HepG2 (cell line): ENCODE measurements at regions not wholly inside any gene's neighbourhood (a gene's known extent, or its start where the extent isn't known, plus 50 kb on each side); places are given as distances from the start of the nearest gene placed in this dataset.

Experiments used
- GZF1 ChIP-seq: sonication (generic); formaldehyde crosslinking; IDR thresholded peaks from 2 replicates; pipeline ENCODE4 v1.5.1; 2020; ENCODE audit warnings: mild to moderate bottlenecking, missing genetic modification reagents
- SMYD3 ChIP-seq: sonication (generic); formaldehyde crosslinking; IDR thresholded peaks from 2 replicates; pipeline ENCODE4 v1.8.1; 2023; ENCODE audit warnings: mild to moderate bottlenecking, missing genetic modification reagents
- ZNF225 ChIP-seq: sonication (generic); formaldehyde crosslinking; IDR thresholded peaks from 2 replicates; pipeline ENCODE4 v1.4.0; 2020; ENCODE audit warnings: mild to moderate bottlenecking, missing genetic modification reagents
- ZNF781 ChIP-seq: sonication (generic); formaldehyde crosslinking; IDR thresholded peaks from 2 replicates; pipeline ENCODE4 v1.5.1; 2020; ENCODE audit warnings: borderline replicate concordance, mild to moderate bottlenecking, missing genetic modification reagents; ENCODE audit errors: not compliant biosample characterization
- TF ChIP-seq, protein P1 (sequence below): IDR thresholded peaks from 2 replicates; pipeline ENCODE4 v1.6.1; 2016; ENCODE audit warnings: low read depth, missing genetic modification reagents, missing compliant biosample characterization
- TF ChIP-seq, protein P2 (sequence below): sonication (generic); formaldehyde crosslinking; IDR thresholded peaks from 2 replicates; pipeline ENCODE4 v1.5.0; 2020; ENCODE audit warnings: missing genetic modification reagents
- TF ChIP-seq, protein P3 (sequence below): sonication (generic); formaldehyde crosslinking; IDR thresholded peaks from 2 replicates; pipeline ENCODE4 v1.5.0; 2020; ENCODE audit warnings: mild to moderate bottlenecking, missing genetic modification reagents, borderline replicate concordance
- TF ChIP-seq, protein P4 (sequence below): sonication (generic); formaldehyde crosslinking; IDR thresholded peaks from 2 replicates; pipeline ENCODE4 v1.5.1; 2020; ENCODE audit warnings: missing genetic modification reagents, mild to moderate bottlenecking, borderline replicate concordance
- TF ChIP-seq, protein P5 (sequence below): sonication (generic); formaldehyde crosslinking; IDR thresholded peaks from 2 replicates; pipeline ENCODE4 v1.8.1; 2023; ENCODE audit warnings: mild to moderate bottlenecking, inconsistent platforms, moderate library complexity, missing genetic modification reagents, borderline replicate concordance

DNA sequence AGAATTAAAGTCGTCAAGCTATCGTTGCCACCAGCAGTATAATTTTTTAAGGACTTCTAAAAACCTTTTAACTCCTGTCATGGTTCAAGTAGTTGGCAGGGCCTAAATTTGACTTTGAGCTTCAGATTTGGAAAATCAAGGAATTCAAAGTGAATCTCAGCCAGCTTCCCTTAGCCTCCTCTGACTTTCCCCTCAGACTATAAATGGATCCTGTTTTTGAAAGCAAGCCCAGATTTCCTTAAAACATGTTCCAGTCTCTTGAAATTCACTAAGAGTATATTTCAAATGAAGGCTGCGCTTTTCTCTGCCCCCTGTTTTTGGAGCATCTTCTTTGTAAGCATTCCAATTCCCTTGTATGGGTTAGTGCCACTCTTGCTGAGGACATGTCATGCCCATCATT is 101.8 kb upstream of the CDH8 start (continued):
- TF ChIP-seq GZF1 (CRISPR knock-in tag) (no peak), ZNF781 (CRISPR knock-in tag) (no peak), ZNF225 (CRISPR knock-in tag) (no peak), SMYD3 (CRISPR knock-in tag) (no peak)
- TF ChIP-seq, protein P1, sequence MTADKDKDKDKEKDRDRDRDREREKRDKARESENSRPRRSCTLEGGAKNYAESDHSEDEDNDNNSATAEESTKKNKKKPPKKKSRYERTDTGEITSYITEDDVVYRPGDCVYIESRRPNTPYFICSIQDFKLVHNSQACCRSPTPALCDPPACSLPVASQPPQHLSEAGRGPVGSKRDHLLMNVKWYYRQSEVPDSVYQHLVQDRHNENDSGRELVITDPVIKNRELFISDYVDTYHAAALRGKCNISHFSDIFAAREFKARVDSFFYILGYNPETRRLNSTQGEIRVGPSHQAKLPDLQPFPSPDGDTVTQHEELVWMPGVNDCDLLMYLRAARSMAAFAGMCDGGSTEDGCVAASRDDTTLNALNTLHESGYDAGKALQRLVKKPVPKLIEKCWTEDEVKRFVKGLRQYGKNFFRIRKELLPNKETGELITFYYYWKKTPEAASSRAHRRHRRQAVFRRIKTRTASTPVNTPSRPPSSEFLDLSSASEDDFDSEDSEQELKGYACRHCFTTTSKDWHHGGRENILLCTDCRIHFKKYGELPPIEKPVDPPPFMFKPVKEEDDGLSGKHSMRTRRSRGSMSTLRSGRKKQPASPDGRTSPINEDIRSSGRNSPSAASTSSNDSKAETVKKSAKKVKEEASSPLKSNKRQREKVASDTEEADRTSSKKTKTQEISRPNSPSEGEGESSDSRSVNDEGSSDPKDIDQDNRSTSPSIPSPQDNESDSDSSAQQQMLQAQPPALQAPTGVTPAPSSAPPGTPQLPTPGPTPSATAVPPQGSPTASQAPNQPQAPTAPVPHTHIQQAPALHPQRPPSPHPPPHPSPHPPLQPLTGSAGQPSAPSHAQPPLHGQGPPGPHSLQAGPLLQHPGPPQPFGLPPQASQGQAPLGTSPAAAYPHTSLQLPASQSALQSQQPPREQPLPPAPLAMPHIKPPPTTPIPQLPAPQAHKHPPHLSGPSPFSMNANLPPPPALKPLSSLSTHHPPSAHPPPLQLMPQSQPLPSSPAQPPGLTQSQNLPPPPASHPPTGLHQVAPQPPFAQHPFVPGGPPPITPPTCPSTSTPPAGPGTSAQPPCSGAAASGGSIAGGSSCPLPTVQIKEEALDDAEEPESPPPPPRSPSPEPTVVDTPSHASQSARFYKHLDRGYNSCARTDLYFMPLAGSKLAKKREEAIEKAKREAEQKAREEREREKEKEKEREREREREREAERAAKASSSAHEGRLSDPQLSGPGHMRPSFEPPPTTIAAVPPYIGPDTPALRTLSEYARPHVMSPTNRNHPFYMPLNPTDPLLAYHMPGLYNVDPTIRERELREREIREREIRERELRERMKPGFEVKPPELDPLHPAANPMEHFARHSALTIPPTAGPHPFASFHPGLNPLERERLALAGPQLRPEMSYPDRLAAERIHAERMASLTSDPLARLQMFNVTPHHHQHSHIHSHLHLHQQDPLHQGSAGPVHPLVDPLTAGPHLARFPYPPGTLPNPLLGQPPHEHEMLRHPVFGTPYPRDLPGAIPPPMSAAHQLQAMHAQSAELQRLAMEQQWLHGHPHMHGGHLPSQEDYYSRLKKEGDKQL = no peak
- TF ChIP-seq, protein P2, sequence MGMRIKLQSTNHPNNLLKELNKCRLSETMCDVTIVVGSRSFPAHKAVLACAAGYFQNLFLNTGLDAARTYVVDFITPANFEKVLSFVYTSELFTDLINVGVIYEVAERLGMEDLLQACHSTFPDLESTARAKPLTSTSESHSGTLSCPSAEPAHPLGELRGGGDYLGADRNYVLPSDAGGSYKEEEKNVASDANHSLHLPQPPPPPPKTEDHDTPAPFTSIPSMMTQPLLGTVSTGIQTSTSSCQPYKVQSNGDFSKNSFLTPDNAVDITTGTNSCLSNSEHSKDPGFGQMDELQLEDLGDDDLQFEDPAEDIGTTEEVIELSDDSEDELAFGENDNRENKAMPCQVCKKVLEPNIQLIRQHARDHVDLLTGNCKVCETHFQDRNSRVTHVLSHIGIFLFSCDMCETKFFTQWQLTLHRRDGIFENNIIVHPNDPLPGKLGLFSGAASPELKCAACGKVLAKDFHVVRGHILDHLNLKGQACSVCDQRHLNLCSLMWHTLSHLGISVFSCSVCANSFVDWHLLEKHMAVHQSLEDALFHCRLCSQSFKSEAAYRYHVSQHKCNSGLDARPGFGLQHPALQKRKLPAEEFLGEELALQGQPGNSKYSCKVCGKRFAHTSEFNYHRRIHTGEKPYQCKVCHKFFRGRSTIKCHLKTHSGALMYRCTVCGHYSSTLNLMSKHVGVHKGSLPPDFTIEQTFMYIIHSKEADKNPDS (CRISPR knock-in tag) = no peak
- TF ChIP-seq, protein P3, sequence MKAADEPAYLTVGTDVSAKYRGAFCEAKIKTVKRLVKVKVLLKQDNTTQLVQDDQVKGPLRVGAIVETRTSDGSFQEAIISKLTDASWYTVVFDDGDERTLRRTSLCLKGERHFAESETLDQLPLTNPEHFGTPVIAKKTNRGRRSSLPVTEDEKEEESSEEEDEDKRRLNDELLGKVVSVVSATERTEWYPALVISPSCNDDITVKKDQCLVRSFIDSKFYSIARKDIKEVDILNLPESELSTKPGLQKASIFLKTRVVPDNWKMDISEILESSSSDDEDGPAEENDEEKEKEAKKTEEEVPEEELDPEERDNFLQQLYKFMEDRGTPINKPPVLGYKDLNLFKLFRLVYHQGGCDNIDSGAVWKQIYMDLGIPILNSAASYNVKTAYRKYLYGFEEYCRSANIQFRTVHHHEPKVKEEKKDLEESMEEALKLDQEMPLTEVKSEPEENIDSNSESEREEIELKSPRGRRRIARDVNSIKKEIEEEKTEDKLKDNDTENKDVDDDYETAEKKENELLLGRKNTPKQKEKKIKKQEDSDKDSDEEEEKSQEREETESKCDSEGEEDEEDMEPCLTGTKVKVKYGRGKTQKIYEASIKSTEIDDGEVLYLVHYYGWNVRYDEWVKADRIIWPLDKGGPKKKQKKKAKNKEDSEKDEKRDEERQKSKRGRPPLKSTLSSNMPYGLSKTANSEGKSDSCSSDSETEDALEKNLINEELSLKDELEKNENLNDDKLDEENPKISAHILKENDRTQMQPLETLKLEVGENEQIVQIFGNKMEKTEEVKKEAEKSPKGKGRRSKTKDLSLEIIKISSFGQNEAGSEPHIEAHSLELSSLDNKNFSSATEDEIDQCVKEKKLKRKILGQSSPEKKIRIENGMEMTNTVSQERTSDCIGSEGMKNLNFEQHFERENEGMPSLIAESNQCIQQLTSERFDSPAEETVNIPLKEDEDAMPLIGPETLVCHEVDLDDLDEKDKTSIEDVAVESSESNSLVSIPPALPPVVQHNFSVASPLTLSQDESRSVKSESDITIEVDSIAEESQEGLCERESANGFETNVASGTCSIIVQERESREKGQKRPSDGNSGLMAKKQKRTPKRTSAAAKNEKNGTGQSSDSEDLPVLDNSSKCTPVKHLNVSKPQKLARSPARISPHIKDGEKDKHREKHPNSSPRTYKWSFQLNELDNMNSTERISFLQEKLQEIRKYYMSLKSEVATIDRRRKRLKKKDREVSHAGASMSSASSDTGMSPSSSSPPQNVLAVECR (CRISPR knock-in tag) = no peak
- TF ChIP-seq, protein P4, sequence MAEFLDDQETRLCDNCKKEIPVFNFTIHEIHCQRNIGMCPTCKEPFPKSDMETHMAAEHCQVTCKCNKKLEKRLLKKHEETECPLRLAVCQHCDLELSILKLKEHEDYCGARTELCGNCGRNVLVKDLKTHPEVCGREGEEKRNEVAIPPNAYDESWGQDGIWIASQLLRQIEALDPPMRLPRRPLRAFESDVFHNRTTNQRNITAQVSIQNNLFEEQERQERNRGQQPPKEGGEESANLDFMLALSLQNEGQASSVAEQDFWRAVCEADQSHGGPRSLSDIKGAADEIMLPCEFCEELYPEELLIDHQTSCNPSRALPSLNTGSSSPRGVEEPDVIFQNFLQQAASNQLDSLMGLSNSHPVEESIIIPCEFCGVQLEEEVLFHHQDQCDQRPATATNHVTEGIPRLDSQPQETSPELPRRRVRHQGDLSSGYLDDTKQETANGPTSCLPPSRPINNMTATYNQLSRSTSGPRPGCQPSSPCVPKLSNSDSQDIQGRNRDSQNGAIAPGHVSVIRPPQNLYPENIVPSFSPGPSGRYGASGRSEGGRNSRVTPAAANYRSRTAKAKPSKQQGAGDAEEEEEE = no peak
- TF ChIP-seq, protein P5, sequence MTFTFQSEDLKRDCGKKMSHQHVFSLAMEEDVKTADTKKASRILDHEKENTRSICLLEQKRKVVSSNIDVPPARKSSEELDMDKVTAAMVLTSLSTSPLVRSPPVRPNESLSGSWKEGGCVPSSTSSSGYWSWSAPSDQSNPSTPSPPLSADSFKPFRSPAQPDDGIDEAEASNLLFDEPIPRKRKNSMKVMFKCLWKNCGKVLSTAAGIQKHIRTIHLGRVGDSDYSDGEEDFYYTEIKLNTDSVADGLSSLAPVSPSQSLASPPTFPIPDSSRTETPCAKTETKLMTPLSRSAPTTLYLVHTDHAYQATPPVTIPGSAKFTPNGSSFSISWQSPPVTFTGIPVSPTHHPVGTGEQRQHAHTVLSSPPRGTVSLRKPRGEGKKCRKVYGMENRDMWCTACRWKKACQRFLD (CRISPR knock-in tag) = no peak
